GM12878 (cell line): ENCODE measurements at regions not wholly inside any gene's neighbourhood (a gene's known extent, or its start where the extent isn't known, plus 50 kb on each side); places are given as distances from the start of the nearest gene placed in this dataset.

Experiments
- SREBF1 ChIP-seq: IDR thresholded peaks from 2 replicates; pipeline ENCODE4 v1.6.1; 2012; ENCODE audit warnings: mild to moderate bottlenecking, low read length
- STAT1 ChIP-seq: fragments of 450-650 bp; conservative IDR thresholded peaks from 2 replicates; pipeline ENCODE4 v1.6.1; 2014; ENCODE audit warnings: antibody characterized with exemption, mild to moderate bottlenecking
- TBL1XR1 ChIP-seq: IDR thresholded peaks from 2 replicates; pipeline ENCODE4 v1.6.1; 2012; ENCODE audit warnings: low read depth, low read length, improper control_type of control experiment
- TF ChIP-seq, protein P1 (sequence below): IDR thresholded peaks from 2 replicates; pipeline ENCODE4 v1.6.1; 2012; ENCODE audit warnings: improper control_type of control experiment, low read depth, low read length; ENCODE audit not compliant: insufficient replicate concordance
- TF ChIP-seq, protein P2 (sequence below): IDR thresholded peaks from 2 replicates; pipeline ENCODE4 v1.6.1; 2012; ENCODE audit warnings: low read length, inconsistent platforms

DNA sequence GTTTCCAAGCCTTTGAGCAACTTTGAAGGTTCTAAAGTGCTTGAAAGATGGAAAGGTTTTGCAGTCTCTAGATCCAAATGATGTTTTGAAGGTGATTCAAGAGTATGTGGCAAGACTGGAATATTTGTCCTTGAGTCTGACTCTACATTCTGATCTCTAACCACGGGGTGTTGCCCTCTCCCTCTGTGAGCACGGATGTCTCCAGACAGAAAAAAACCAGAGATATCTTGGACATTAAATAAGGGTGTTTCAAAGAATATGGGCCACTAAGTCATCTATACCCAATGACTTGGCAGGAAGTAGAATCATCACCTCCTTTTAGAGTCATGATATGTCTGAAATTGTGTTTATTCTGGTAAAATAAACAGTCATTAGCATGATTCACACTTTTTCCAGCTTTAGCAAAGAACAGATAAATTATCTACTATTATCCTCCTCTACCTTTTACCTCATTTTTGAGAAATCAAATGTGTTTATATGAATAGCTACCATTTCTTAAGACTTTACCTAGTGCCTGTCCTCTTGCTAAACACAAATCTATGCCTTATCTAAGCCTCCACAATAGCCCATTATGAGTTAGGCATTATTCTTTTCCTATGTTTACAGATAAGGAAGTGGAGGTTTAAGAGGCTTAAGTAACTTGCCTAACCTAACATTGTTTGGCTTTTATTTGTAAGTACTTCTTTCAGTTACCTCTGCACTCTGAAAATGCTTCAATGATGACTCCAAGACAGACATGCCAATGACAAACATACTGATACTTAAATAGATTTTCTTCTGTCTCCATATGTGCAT, 384.4 kb downstream of the BMP2 start (continued):
- TF ChIP-seq, protein P1, sequence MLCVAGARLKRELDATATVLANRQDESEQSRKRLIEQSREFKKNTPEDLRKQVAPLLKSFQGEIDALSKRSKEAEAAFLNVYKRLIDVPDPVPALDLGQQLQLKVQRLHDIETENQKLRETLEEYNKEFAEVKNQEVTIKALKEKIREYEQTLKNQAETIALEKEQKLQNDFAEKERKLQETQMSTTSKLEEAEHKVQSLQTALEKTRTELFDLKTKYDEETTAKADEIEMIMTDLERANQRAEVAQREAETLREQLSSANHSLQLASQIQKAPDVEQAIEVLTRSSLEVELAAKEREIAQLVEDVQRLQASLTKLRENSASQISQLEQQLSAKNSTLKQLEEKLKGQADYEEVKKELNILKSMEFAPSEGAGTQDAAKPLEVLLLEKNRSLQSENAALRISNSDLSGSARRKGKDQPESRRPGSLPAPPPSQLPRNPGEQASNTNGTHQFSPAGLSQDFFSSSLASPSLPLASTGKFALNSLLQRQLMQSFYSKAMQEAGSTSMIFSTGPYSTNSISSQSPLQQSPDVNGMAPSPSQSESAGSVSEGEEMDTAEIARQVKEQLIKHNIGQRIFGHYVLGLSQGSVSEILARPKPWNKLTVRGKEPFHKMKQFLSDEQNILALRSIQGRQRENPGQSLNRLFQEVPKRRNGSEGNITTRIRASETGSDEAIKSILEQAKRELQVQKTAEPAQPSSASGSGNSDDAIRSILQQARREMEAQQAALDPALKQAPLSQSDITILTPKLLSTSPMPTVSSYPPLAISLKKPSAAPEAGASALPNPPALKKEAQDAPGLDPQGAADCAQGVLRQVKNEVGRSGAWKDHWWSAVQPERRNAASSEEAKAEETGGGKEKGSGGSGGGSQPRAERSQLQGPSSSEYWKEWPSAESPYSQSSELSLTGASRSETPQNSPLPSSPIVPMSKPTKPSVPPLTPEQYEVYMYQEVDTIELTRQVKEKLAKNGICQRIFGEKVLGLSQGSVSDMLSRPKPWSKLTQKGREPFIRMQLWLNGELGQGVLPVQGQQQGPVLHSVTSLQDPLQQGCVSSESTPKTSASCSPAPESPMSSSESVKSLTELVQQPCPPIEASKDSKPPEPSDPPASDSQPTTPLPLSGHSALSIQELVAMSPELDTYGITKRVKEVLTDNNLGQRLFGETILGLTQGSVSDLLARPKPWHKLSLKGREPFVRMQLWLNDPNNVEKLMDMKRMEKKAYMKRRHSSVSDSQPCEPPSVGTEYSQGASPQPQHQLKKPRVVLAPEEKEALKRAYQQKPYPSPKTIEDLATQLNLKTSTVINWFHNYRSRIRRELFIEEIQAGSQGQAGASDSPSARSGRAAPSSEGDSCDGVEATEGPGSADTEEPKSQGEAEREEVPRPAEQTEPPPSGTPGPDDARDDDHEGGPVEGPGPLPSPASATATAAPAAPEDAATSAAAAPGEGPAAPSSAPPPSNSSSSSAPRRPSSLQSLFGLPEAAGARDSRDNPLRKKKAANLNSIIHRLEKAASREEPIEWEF, result no peak
- no peak for TF ChIP-seq STAT1
- no peak for TF ChIP-seq TBL1XR1
- no peak for TF ChIP-seq SREBF1
- TF ChIP-seq, protein P2, sequence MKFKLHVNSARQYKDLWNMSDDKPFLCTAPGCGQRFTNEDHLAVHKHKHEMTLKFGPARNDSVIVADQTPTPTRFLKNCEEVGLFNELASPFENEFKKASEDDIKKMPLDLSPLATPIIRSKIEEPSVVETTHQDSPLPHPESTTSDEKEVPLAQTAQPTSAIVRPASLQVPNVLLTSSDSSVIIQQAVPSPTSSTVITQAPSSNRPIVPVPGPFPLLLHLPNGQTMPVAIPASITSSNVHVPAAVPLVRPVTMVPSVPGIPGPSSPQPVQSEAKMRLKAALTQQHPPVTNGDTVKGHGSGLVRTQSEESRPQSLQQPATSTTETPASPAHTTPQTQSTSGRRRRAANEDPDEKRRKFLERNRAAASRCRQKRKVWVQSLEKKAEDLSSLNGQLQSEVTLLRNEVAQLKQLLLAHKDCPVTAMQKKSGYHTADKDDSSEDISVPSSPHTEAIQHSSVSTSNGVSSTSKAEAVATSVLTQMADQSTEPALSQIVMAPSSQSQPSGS, result no peak
